GM12878 (cell line): ENCODE measurements at regions not wholly inside any gene's neighbourhood (a gene's known extent, or its start where the extent isn't known, plus 50 kb on each side); places are given as distances from the start of the nearest gene placed in this dataset.

ENCODE experiments used
- ATAC-seq: fragments of 200-7000 bp; cut with Tn5 transposase; 3 replicates; pipeline ENCODE4 v1.9.1; 2020; ENCODE audit warnings: mild to moderate bottlenecking, moderate library complexity
- BruUV-seq: library from RNA; stranded (reverse); fragments of 400-500 nt; replicated peaks from 2 replicates; lab custom pipeline; 2021; lab: Mats Ljungman, UMichigan
- CTCF ChIA-PET: fragments of 300-600 bp; sonication (Branson Sonifier 250); formaldehyde crosslinking; extraction: SDS; loops from one replicate; lab custom pipeline; 2021; ENCODE audit warnings: inconsistent platforms; lab: Yijun Ruan, JAX
- POLR2A ChIA-PET: fragments of 350-600 bp; formaldehyde crosslinking; extraction: SDS; loops from one replicate; lab custom pipeline; 2021; ENCODE audit warnings: inconsistent platforms; lab: Charles Lee
- RAD21 ChIA-PET: fragments of 300-600 bp; sonication (Branson Sonifier 250); formaldehyde crosslinking; loops from one replicate; lab custom pipeline; 2023; ENCODE audit warnings: antibody characterized with exemption; ENCODE audit not compliant: unreplicated experiment; lab: Charles Lee
- SMC1A ChIA-PET: fragments of 300-600 bp; sonication (Branson Sonifier 250); formaldehyde crosslinking; loops from one replicate; lab custom pipeline; 2023; ENCODE audit not compliant: unreplicated experiment, uncharacterized antibody; lab: Charles Lee
- DNase-seq: peaks from one replicate; pipeline ENCODE4 v3.0.0-alpha.2; 2011; ENCODE audit warnings: low read depth, low spot score
- FAIRE-seq: peaks from 3 replicates; lab custom pipeline; 2011; peaks lifted over from hg19 to GRCh38; lab: Jason Lieb, UNC
- H2AFZ ChIP-seq: 2 replicates; pipeline ENCODE4 v1.6.0; 2011; ENCODE audit warnings: low read depth, low read length, control low read depth; ENCODE audit not compliant: control insufficient read depth
- H3K27ac ChIP-seq: 2 replicates; pipeline ENCODE4 v1.5.1; 2011; ENCODE audit warnings: control low read depth; ENCODE audit not compliant: control insufficient read depth, insufficient read depth
- H3K27me3 ChIP-seq, 2 experiments: replicated peaks in 1 of 2; 2 replicates each; pipeline versions ENCODE4 v1.6.0 to v1.6.1; 2011; ENCODE audit warnings: low read length in 1 of 2; ENCODE audit not compliant: control insufficient read depth in 2 of 2, insufficient read depth in 2 of 2
- H3K36me3 ChIP-seq, 2 experiments: 2 replicates each; pipeline ENCODE4 v1.5.1; 2011; ENCODE audit warnings: low read length in 1 of 2; ENCODE audit not compliant: control insufficient read depth in 2 of 2, insufficient read depth in 2 of 2
- H3K4me1 ChIP-seq: 2 replicates; pipeline ENCODE4 v1.6.1; 2011; ENCODE audit warnings: mild to moderate bottlenecking, low read length, moderate library complexity, mixed read lengths; ENCODE audit not compliant: control insufficient read depth, insufficient read depth
- H3K4me2 ChIP-seq: 2 replicates; pipeline ENCODE4 v1.6.0; 2011; ENCODE audit warnings: control low read depth; ENCODE audit not compliant: control insufficient read depth, insufficient read depth
- H3K4me3 ChIP-seq: fragments of 200-600 bp; sonication (generic); 2 replicates; pipeline ENCODE4 v1.5.1; 2016
- H3K79me2 ChIP-seq: 2 replicates; pipeline ENCODE4 v1.6.0; 2011; ENCODE audit warnings: low read length; ENCODE audit not compliant: control insufficient read depth, insufficient read depth
- H3K9ac ChIP-seq: 2 replicates; pipeline ENCODE4 v1.8.0; 2011; ENCODE audit warnings: low read length, control low read depth, mixed read lengths; ENCODE audit not compliant: control insufficient read depth, insufficient read depth
- H3K9me3 ChIP-seq: replicated peaks from 3 replicates; pipeline ENCODE4 v1.5.1; 2011; ENCODE audit warnings: mild to moderate bottlenecking, low read length; ENCODE audit not compliant: control insufficient read depth, insufficient read depth
- H4K20me1 ChIP-seq: 2 replicates; pipeline ENCODE4 v1.6.0; 2011; ENCODE audit not compliant: control insufficient read depth, insufficient read depth
- MYB ChIP-seq: fragments of 150-350 bp; IDR thresholded peaks from 2 replicates; pipeline ENCODE4 v1.6.1; 2014; ENCODE audit warnings: mild to moderate bottlenecking, low read depth, low read length, borderline replicate concordance
- NR2C2 ChIP-seq: IDR thresholded peaks from 2 replicates; pipeline ENCODE4 v1.6.1; 2011; ENCODE audit warnings: borderline replicate concordance, low read depth; ENCODE audit not compliant: control insufficient read depth, insufficient read length
- RAD21 ChIP-seq: IDR thresholded peaks from 2 replicates; pipeline ENCODE4 v1.6.1; 2011; ENCODE audit warnings: mild to moderate bottlenecking, low read depth, low read length, moderate library complexity; ENCODE audit not compliant: insufficient read depth
- RELA ChIP-seq: fragments of 450-650 bp; IDR thresholded peaks from 2 replicates; pipeline ENCODE4 v1.8.0; 2014; ENCODE audit warnings: borderline replicate concordance; ENCODE audit not compliant: partially characterized antibody
- TBL1XR1 ChIP-seq: IDR thresholded peaks from 2 replicates; pipeline ENCODE4 v1.6.1; 2012; ENCODE audit warnings: low read depth, low read length, improper control_type of control experiment
- USF1 ChIP-seq: IDR thresholded peaks from 2 replicates; pipeline ENCODE4 v1.6.1; 2011; ENCODE audit warnings: borderline replicate concordance, low read depth, mild to moderate bottlenecking, moderate library complexity, mixed read lengths, low read length; ENCODE audit not compliant: insufficient read depth; ENCODE audit errors: extremely low read length
- ZBTB11 ChIP-seq: fragments of 450-650 bp; formaldehyde crosslinking; IDR thresholded peaks from 2 replicates; pipeline ENCODE4 v1.5.0; 2022; ENCODE audit warnings: mild to moderate bottlenecking, missing genetic modification characterization
- ZNF217 ChIP-seq: fragments of 450-650 bp; IDR thresholded peaks from 2 replicates; pipeline ENCODE4 v1.6.1; 2017; ENCODE audit warnings: antibody characterized with exemption, mild to moderate bottlenecking
- WGBS: methylation state at CpG from one replicate; pipeline ENCODE4 v1.1.6; 2016; ENCODE audit warnings: low lambda C conversion rate; ENCODE audit not compliant: insufficient replicate concordance, insufficient coverage; ENCODE audit errors: missing lambda C conversion rate; 5-methylcytosine and 5-hydroxymethylcytosine counted together
- in situ Hi-C: fragments of 300-500 bp; cut with MboI; formaldehyde crosslinking; loops from 9 replicates; pipeline ENCODE4 v1.14.3; 2018; ENCODE audit warnings: mixed read lengths
- intact Hi-C: fragments of 100-400 bp; cut with micrococcal nuclease; formaldehyde crosslinking; loops from one replicate; pipeline ENCODE4 v1.14.2; 2022; ENCODE audit not compliant: unreplicated experiment

- FAIRE-seq (no peak), ATAC-seq (no peak), DNase-seq (no peak)
- no TSS peak for BruUV-seq
- Histone ChIP-seq H2AFZ (no peak overlapping the region), H3K27me3 (no peaks in the 10 kb centered on the region), H3K9ac (no peak overlapping the region), H3K79me2 (no peaks in the 10 kb centered on the region), H3K4me1 (no peaks in the 10 kb centered on the region), H3K27ac (no peak overlapping the region), H4K20me1 (no peaks in the 10 kb centered on the region), H3K4me2 (no peak overlapping the region), H3K36me3 (no peaks in the 10 kb centered on the region), H3K9me3 (no peaks in the 10 kb centered on the region), H3K4me3 (no peak overlapping the region)
- CTCF ChIA-PET: no interaction called here
- 33% methylated on average over 1 of the region's 1 CpG for WGBS
- in situ Hi-C loops (no loop called here), intact Hi-C loops (no loop called here)
- RAD21 ChIA-PET: no interaction called here
- no peak for TF ChIP-seq RAD21
- no peak for TF ChIP-seq ZNF217
- no peak for TF ChIP-seq NR2C2
- no peak for TF ChIP-seq USF1
- no peak for TF ChIP-seq RELA
- TF ChIP-seq ZBTB11 (CRISPR knock-in tag): no peak
- TF ChIP-seq MYB: no peak
- TF ChIP-seq TBL1XR1: no peak
- POLR2A ChIA-PET: no interaction called here
- SMC1A ChIA-PET: no interaction called here
These were observed 158.5 kb downstream of the TMEM114 start for GRCh38 chr16:8431783-8432182.
